Endothelial cell of umbilical vein (primary cell): ENCODE measurements at regions not wholly inside any gene's neighbourhood (a gene's known extent, or its start where the extent isn't known, plus 50 kb on each side); places are given as distances from the start of the nearest gene placed in this dataset.

Experiments used
- CTCF ChIP-seq, 2 donors: IDR thresholded peaks; 1 replicate in 1 of 2; 2 replicates in 1 of 2; pipeline ENCODE4 v1.5.1; 2011; ENCODE audit warnings: low read length in 2 of 2, mild to moderate bottlenecking in 2 of 2, moderate library complexity in 2 of 2, control low read depth in 1 of 2, inconsistent platforms in 1 of 2, low read depth in 1 of 2; ENCODE audit not compliant: insufficient read depth in 1 of 2; ENCODE audit errors: extremely low read depth in 1 of 2
- EZH2 ChIP-seq: IDR thresholded peaks from 2 replicates; pipeline ENCODE4 v1.6.1; 2012; ENCODE audit warnings: borderline replicate concordance, low read depth, mild to moderate bottlenecking, moderate library complexity, low read length, inconsistent platforms; ENCODE audit not compliant: severe bottlenecking
- POLR2A ChIP-seq: IDR thresholded peaks from 2 replicates; pipeline ENCODE4 v1.6.1; 2012; ENCODE audit warnings: low read depth, mild to moderate bottlenecking, control low read depth, low read length

GRCh38 chr4:159673221-159673620 lies 570.3 kb downstream of the RAPGEF2 start:
- TF ChIP-seq CTCF (IDR thresholded peaks at IDR 0.05; ENCODE audit: extremely low read depth in 1 of 2, insufficient read depth in 1 of 2, low read depth in 1 of 2, low read length in 2 of 2) (no peak), EZH2 (no peak), POLR2A (no peak)
